SK-N-SH (cell line): ENCODE measurements at regions not wholly inside any gene's neighbourhood (a gene's known extent, or its start where the extent isn't known, plus 50 kb on each side); places are given as distances from the start of the nearest gene placed in this dataset.
"Not testable (repeated sequence)": the region's sequence is repeated elsewhere in the genome, so short reads cannot be mapped to it uniquely, and the experiment has no call there.

Source experiments
- CTCF ChIA-PET: fragments of 300-600, 350-600 bp; formaldehyde crosslinking; extraction: SDS; loops from one replicate; lab custom pipeline; 2021; lab: Yijun Ruan, JAX
- POLR2A ChIA-PET: fragments of 350-600 bp; sonication (Branson Sonifier 250); formaldehyde crosslinking; extraction: SDS; loops from one replicate; lab custom pipeline; 2020; ENCODE audit warnings: antibody characterized with exemption, inconsistent platforms; lab: Yijun Ruan, JAX
- DNase-seq: peaks from one replicate; pipeline ENCODE4 v3.0.0; 2012
- H2AFZ ChIP-seq: fragments of 200-600 bp; sonication (generic); 2 replicates; pipeline ENCODE4 v1.8.1; 2016; ENCODE audit warnings: antibody characterized with exemption, mild to moderate bottlenecking, low read depth
- H3F3A ChIP-seq: fragments of 200-600 bp; sonication (generic); replicated peaks from 2 replicates; pipeline ENCODE3; 2016; ENCODE audit warnings: antibody characterized with exemption, mild to moderate bottlenecking; ENCODE audit not compliant: insufficient read depth
- H3K27ac ChIP-seq, 2 experiments: fragments of 200-500 bp in 1 of 2; fragments of 200-600 bp in 1 of 2; sonication (Bioruptor generic) in 1 of 2; sonication (generic), shearing (Covaris generic) in 1 of 2; 2 replicates each; pipeline versions ENCODE4 v1.5.1 to v1.6.1; 2014 to 2016; ENCODE audit warnings: low read depth in 2 of 2, inconsistent platforms in 1 of 2, low read length in 1 of 2, mild to moderate bottlenecking in 1 of 2, mixed read lengths in 1 of 2
- H3K27me3 ChIP-seq: fragments of 200-600 bp; sonication (generic), shearing (Covaris generic); 2 replicates; pipeline ENCODE4 v1.6.1; 2016; ENCODE audit warnings: mixed run types; ENCODE audit not compliant: insufficient read depth
- H3K36me3 ChIP-seq, 2 experiments: fragments of 200-500 bp in 1 of 2; fragments of 200-600 bp in 1 of 2; sonication (Bioruptor generic) in 1 of 2; sonication (generic) in 1 of 2; replicated peaks in 1 of 2; 2 replicates each; pipeline versions ENCODE3 to v1.5.1; 2014 to 2016; ENCODE audit warnings: low read length in 1 of 2, mild to moderate bottlenecking in 1 of 2; ENCODE audit not compliant: insufficient read depth in 2 of 2, control insufficient read depth in 1 of 2
- H3K4me1 ChIP-seq, 2 experiments: fragments of 200-500 bp in 1 of 2; fragments of 200-600 bp in 1 of 2; sonication (Bioruptor generic) in 1 of 2; sonication (generic), shearing (Covaris generic) in 1 of 2; 2 replicates each; pipeline versions ENCODE4 v1.5.1 to v1.6.1; 2014 to 2016; ENCODE audit warnings: low read depth in 1 of 2, low read length in 1 of 2, mixed run types in 1 of 2; ENCODE audit not compliant: insufficient read depth in 2 of 2, control insufficient read depth in 1 of 2
- H3K4me2 ChIP-seq: fragments of 200-600 bp; sonication (generic), shearing (Covaris generic); 2 replicates; pipeline ENCODE4 v1.6.1; 2017; ENCODE audit warnings: mixed run types
- H3K4me3 ChIP-seq, 2 experiments: fragments of 200-500 bp in 1 of 2; fragments of 200-600 bp in 1 of 2; sonication (Bioruptor generic) in 1 of 2; sonication (generic), shearing (Covaris generic) in 1 of 2; 2 replicates each; pipeline versions ENCODE4 v1.5.1 to v1.8.1; 2014 to 2016; ENCODE audit warnings: low read depth in 2 of 2, inconsistent platforms in 1 of 2, low read length in 1 of 2, mild to moderate bottlenecking in 1 of 2, mixed read lengths in 1 of 2, moderate library complexity in 1 of 2
- H3K79me2 ChIP-seq: fragments of 200-600 bp; sonication (generic); 2 replicates; pipeline ENCODE4 v1.8.1; 2017; ENCODE audit warnings: mild to moderate bottlenecking; ENCODE audit not compliant: insufficient read depth
- H3K9ac ChIP-seq: fragments of 200-600 bp; sonication (generic); 2 replicates; pipeline ENCODE4 v1.6.1; 2017; ENCODE audit warnings: mixed run types
- H3K9me2 ChIP-seq: fragments of 200-600 bp; sonication (generic); 2 replicates; pipeline ENCODE4 v1.6.1; 2017; ENCODE audit warnings: mixed run types
- H3K9me3 ChIP-seq: fragments of 200-600 bp; sonication (generic); 2 replicates; pipeline ENCODE4 v1.6.1; 2017; ENCODE audit warnings: mixed run types, mild to moderate bottlenecking, moderate library complexity
- H4K20me1 ChIP-seq: fragments of 200-600 bp; sonication (generic); 2 replicates; pipeline ENCODE4 v1.6.1; 2017; ENCODE audit warnings: mild to moderate bottlenecking, mixed run types; ENCODE audit not compliant: insufficient read depth
- EP300 ChIP-seq, 2 experiments: IDR thresholded peaks; 2 replicates each; pipeline versions ENCODE4 v1.4.0 to v1.6.1; 2012; ENCODE audit warnings: borderline replicate concordance in 1 of 2, low read depth in 1 of 2, low read length in 1 of 2
- EZH2phosphoT487 ChIP-seq: fragments of 200-600 bp; sonication (generic); IDR thresholded peaks from 2 replicates; pipeline ENCODE4 v1.6.1; 2017; ENCODE audit warnings: low read depth, mixed run types, mild to moderate bottlenecking, antibody characterized with exemption, moderate library complexity, borderline replicate concordance
- NFIC ChIP-seq: IDR thresholded peaks from 2 replicates; pipeline ENCODE4 v1.4.0; 2012; ENCODE audit warnings: borderline replicate concordance
- NRF1 ChIP-seq: IDR thresholded peaks from 2 replicates; pipeline ENCODE4 v1.6.1; 2012; ENCODE audit warnings: low read depth, mild to moderate bottlenecking, low read length
- SIN3A ChIP-seq: IDR thresholded peaks from 2 replicates; pipeline ENCODE4 v1.6.1; 2012; ENCODE audit warnings: low read depth, mild to moderate bottlenecking, low read length, moderate library complexity, borderline replicate concordance
- WGBS: methylation state at CpG from one replicate; pipeline ENCODE4 v1.1.6; 2017; ENCODE audit warnings: low lambda C conversion rate; 5-methylcytosine and 5-hydroxymethylcytosine counted together
- TF ChIP-seq, protein P1 (sequence below): IDR thresholded peaks from 2 replicates; pipeline ENCODE4 v1.4.0; 2012; ENCODE audit warnings: low read depth, borderline replicate concordance
- TF ChIP-seq, protein P2 (sequence below): IDR thresholded peaks from 2 replicates; pipeline ENCODE4 v1.4.0; 2012; ENCODE audit warnings: low read depth, borderline replicate concordance
- TF ChIP-seq, protein P3 (sequence below): fragments of 150-350 bp; IDR thresholded peaks from 2 replicates; pipeline ENCODE4 v1.6.1; 2016; ENCODE audit warnings: mild to moderate bottlenecking, low read depth, low read length
- TF ChIP-seq, protein P4 (sequence below): IDR thresholded peaks from 2 replicates; pipeline ENCODE4 v1.4.0; 2012; ENCODE audit warnings: low read depth

- no peak overlapping the region for H2AFZ ChIP-seq
- H3K79me2 ChIP-seq, result no peaks in the 10 kb centered on the region
- POLR2A ChIA-PET, result no interaction called here
- 72% methylated on average over 5 of the region's 5 CpGs for WGBS
- TF ChIP-seq NRF1 (no peak), SIN3A (no peak), EZH2phosphoT487 (no peak), EP300 (IDR thresholded peaks at IDR 0.05; ENCODE audit: borderline replicate concordance in 1 of 2, low read depth in 1 of 2, low read length in 1 of 2) (no peak), NFIC (no peak)
- TF ChIP-seq, protein P1, sequence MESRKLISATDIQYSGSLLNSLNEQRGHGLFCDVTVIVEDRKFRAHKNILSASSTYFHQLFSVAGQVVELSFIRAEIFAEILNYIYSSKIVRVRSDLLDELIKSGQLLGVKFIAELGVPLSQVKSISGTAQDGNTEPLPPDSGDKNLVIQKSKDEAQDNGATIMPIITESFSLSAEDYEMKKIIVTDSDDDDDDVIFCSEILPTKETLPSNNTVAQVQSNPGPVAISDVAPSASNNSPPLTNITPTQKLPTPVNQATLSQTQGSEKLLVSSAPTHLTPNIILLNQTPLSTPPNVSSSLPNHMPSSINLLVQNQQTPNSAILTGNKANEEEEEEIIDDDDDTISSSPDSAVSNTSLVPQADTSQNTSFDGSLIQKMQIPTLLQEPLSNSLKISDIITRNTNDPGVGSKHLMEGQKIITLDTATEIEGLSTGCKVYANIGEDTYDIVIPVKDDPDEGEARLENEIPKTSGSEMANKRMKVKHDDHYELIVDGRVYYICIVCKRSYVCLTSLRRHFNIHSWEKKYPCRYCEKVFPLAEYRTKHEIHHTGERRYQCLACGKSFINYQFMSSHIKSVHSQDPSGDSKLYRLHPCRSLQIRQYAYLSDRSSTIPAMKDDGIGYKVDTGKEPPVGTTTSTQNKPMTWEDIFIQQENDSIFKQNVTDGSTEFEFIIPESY, result no peak
- TF ChIP-seq, protein P2, sequence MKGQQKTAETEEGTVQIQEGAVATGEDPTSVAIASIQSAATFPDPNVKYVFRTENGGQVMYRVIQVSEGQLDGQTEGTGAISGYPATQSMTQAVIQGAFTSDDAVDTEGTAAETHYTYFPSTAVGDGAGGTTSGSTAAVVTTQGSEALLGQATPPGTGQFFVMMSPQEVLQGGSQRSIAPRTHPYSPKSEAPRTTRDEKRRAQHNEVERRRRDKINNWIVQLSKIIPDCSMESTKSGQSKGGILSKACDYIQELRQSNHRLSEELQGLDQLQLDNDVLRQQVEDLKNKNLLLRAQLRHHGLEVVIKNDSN, result no peak
- TF ChIP-seq, protein P3, sequence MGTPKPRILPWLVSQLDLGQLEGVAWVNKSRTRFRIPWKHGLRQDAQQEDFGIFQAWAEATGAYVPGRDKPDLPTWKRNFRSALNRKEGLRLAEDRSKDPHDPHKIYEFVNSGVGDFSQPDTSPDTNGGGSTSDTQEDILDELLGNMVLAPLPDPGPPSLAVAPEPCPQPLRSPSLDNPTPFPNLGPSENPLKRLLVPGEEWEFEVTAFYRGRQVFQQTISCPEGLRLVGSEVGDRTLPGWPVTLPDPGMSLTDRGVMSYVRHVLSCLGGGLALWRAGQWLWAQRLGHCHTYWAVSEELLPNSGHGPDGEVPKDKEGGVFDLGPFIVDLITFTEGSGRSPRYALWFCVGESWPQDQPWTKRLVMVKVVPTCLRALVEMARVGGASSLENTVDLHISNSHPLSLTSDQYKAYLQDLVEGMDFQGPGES, result no peak
- TF ChIP-seq, protein P4, sequence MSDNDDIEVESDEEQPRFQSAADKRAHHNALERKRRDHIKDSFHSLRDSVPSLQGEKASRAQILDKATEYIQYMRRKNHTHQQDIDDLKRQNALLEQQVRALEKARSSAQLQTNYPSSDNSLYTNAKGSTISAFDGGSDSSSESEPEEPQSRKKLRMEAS, result no peak
- DNase-seq, result no peak
- no peak overlapping the region for H3K4me2 ChIP-seq
- H3K4me1 ChIP-seq, result no peaks in the 10 kb centered on the region; a peak in 1 of 4 replicates
- no peak overlapping the region for H3K27ac ChIP-seq
- no peaks in the 10 kb centered on the region for H3K9me2 ChIP-seq
- no peaks in the 10 kb centered on the region; the same call in 1 of the 2 replicates for H3K9me3 ChIP-seq
- H3K4me3 ChIP-seq, result no peak overlapping the region
- CTCF ChIA-PET, result interaction anchor here (0.7 kb wide), 1 partner anchor 1235 kb away, joined by 3 read pairs; no protein-coding TSS in a partner anchor
- no peaks in the 10 kb centered on the region for H3F3A ChIP-seq
- no peak overlapping the region for H3K9ac ChIP-seq
- no peaks in the 10 kb centered on the region for H3K27me3 ChIP-seq
- no peaks in the 10 kb centered on the region for H3K36me3 ChIP-seq
- H4K20me1 ChIP-seq, result no peaks in the 10 kb centered on the region
Measured at GRCh38 chr5:92206681-92207080, 823.6 kb upstream of the ARRDC3 start.

DNA sequence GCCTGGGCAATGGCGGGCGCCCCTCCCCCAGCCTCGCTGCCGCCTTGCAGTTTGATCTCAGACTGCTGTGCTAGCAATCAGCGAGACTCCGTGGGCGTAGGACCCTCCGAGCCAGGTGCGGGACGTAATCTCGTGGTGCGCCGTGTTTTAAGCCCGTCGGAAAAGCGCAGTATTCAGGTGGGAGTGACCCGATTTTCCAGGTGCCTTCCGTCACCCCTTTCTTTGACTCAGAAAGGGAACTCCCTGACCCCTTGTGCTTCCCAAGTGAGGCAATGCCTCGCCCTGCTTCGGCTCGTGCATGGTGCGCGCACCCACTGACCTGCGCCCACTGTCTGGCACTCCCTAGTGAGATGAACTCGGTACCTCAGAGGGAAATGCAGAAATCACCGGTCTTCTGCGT lies 815.9 kb upstream of the ARRDC3 start:
- H3K9me3 ChIP-seq, CTCF ChIA-PET, H3K9me2 ChIP-seq, DNase-seq, H3K4me2 ChIP-seq, H3K79me2 ChIP-seq, POLR2A ChIA-PET, H3K36me3 ChIP-seq, H2AFZ ChIP-seq, H3K9ac ChIP-seq, H3F3A ChIP-seq, H3K27ac ChIP-seq, H3K4me1 ChIP-seq, H3K4me3 ChIP-seq, H4K20me1 ChIP-seq, H3K27me3 ChIP-seq: not testable (repeated sequence)
- 85% methylated on average over 18 of the region's 27 CpGs for WGBS
